Testis (tissue), 2 donors: ENCODE measurements at regions not wholly inside any gene's neighbourhood (a gene's known extent, or its start where the extent isn't known, plus 50 kb on each side); places are given as distances from the start of the nearest gene placed in this dataset.

Experiments
- CTCF ChIP-seq, 3 experiments: fragments of 450-650 bp in 2 of 3; fragments of 200-600 bp in 1 of 3; sonication (generic) in 1 of 3; IDR thresholded peaks; one replicate each; pipeline ENCODE4 v1.5.1; 2016 to 2019; ENCODE audit warnings: antibody characterized with exemption in 3 of 3, mild to moderate bottlenecking in 2 of 3, moderate library complexity in 1 of 3
- POLR2A ChIP-seq: fragments of 450-650 bp; IDR thresholded peaks from one replicate; pipeline ENCODE4 v1.6.1; 2017; ENCODE audit warnings: antibody characterized with exemption, mild to moderate bottlenecking, moderate library complexity

- no peak for TF ChIP-seq CTCF (IDR thresholded peaks at IDR 0.05)
- no peak for TF ChIP-seq POLR2A
Observed at GRCh38 chr6:154625721-154626120, 107.5 kb upstream of the SCAF8 start.
